Spleen (tissue), 11 donors: ENCODE measurements at regions not wholly inside any gene's neighbourhood (a gene's known extent, or its start where the extent isn't known, plus 50 kb on each side); places are given as distances from the start of the nearest gene placed in this dataset.

Experiments
- DNase-seq: peaks from one replicate; pipeline ENCODE4 v3.0.0-alpha.2; 2020
- H3K27ac ChIP-seq, 8 donors: fragments of 200-600 bp; sonication (generic) in 7 of 8; 1 replicate in 4 of 8; 2 replicates in 4 of 8; pipeline versions ENCODE4 v1.5.0 to v1.8.0; 2016 to 2021; ENCODE audit warnings: inconsistent platforms in 4 of 8, mild to moderate bottlenecking in 4 of 8, moderate library complexity in 1 of 8
- H3K27me3 ChIP-seq, 7 donors: fragments of 200-600 bp; sonication (generic) in 6 of 7; replicated peaks in 1 of 7; 1 replicate in 4 of 7; 2 replicates in 3 of 7; pipeline versions ENCODE4 v1.5.0 to v1.8.0; 2016 to 2021; ENCODE audit warnings: inconsistent platforms in 3 of 7, mild to moderate bottlenecking in 1 of 7
- H3K36me3 ChIP-seq, 6 donors: fragments of 200-600 bp; sonication (generic) in 5 of 6; 1 replicate in 4 of 6; 2 replicates in 2 of 6; pipeline versions ENCODE4 v1.5.0 to v1.8.0; 2016 to 2021; ENCODE audit warnings: inconsistent platforms in 2 of 6
- H3K4me1 ChIP-seq, 6 donors: fragments of 200-600 bp; sonication (generic) in 5 of 6; 1 replicate in 3 of 6; 2 replicates in 3 of 6; pipeline versions ENCODE4 v1.5.0 to v1.8.0; 2016 to 2021; ENCODE audit warnings: inconsistent platforms in 3 of 6
- H3K4me3 ChIP-seq, 8 donors: fragments of 200-600 bp; sonication (generic) in 7 of 8; 1 replicate in 4 of 8; 2 replicates in 4 of 8; pipeline versions ENCODE4 v1.5.0 to v1.8.0; 2016 to 2021; ENCODE audit warnings: inconsistent platforms in 4 of 8, mild to moderate bottlenecking in 4 of 8, moderate library complexity in 2 of 8
- H3K9me3 ChIP-seq, 8 donors: fragments of 200-600 bp; sonication (generic) in 7 of 8; 1 replicate in 4 of 8; 2 replicates in 4 of 8; pipeline versions ENCODE4 v1.5.0 to v1.8.0; 2016 to 2021; ENCODE audit warnings: inconsistent platforms in 4 of 8
- POLR2A ChIP-seq, 3 donors: fragments of 450-650 bp; IDR thresholded peaks; one replicate each; pipeline ENCODE4 v1.5.1; 2017; ENCODE audit warnings: antibody characterized with exemption in 3 of 3, mild to moderate bottlenecking in 1 of 3
- POLR2AphosphoS5 ChIP-seq, 3 donors: sonication (generic); formaldehyde crosslinking; IDR thresholded peaks; one replicate each; pipeline ENCODE4 v1.5.1; 2017; ENCODE audit warnings: antibody characterized with exemption in 3 of 3
- WGBS, 5 donors: extraction: QIAGEN DNeasy Blood & Tissue Kit in 3 of 5; methylation state at CpG; one replicate each; pipeline versions ENCODE4 v1.1.5 to v1.1.7; 2013 to 2018; 5-methylcytosine and 5-hydroxymethylcytosine counted together
- intact Hi-C: fragments of 100-400 bp; cut with DNase I; formaldehyde crosslinking; loops from one replicate; pipeline ENCODE4 v1.15.0; 2023; ENCODE audit warnings: low total_unique reads
- TF ChIP-seq, protein P1 (sequence below), 11 experiments: fragments of 200-600 bp in 7 of 11; fragments of 450-650 bp in 4 of 11; sonication (generic) in 4 of 11; IDR thresholded peaks in 8 of 11; conservative IDR thresholded peaks in 3 of 11; 1 replicate in 7 of 11; 2 replicates in 4 of 11; pipeline versions ENCODE4 v1.4.0 to v1.8.0; 2016 to 2021; ENCODE audit warnings: antibody characterized with exemption in 11 of 11, inconsistent platforms in 4 of 11, mild to moderate bottlenecking in 1 of 11
- donor health status: healthy with polysubstance abuse.
- donor health status: DM: no; HTN: no; CAD: no; lungs with moderate emphysema.
- donor health status: DM: no; HTN: no; CAD: no.
- donor health status: Bipolar disorder and iron deficiency.
- donor health status: healthy.
- donor health status: DM: no; HTN: no; CAD: no.
- donor health status: DM: yes; HTN: yes; CAD: no.

DNA sequence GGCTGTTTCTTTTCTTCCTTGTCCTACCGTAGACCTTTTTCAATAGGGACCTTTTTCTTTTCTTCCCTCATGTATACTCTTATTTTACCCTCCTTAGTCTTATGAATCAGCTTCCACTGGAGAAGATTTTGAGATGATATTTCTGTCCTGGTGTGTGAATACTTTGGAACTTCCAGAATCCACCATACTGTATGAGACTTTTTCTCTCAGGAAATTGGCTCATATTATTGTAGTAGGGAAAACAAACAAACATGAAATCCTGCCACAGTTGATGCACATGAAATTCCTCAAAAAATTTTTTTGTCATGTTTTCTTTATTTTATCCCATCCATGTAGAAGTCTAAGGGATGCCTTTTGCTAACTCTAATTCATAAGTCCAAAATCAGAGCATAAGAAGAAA lies 289.3 kb upstream of the PLSCR5 start:
- no peak for TF ChIP-seq POLR2A (IDR thresholded peaks at IDR 0.05)
- TF ChIP-seq, protein P1, sequence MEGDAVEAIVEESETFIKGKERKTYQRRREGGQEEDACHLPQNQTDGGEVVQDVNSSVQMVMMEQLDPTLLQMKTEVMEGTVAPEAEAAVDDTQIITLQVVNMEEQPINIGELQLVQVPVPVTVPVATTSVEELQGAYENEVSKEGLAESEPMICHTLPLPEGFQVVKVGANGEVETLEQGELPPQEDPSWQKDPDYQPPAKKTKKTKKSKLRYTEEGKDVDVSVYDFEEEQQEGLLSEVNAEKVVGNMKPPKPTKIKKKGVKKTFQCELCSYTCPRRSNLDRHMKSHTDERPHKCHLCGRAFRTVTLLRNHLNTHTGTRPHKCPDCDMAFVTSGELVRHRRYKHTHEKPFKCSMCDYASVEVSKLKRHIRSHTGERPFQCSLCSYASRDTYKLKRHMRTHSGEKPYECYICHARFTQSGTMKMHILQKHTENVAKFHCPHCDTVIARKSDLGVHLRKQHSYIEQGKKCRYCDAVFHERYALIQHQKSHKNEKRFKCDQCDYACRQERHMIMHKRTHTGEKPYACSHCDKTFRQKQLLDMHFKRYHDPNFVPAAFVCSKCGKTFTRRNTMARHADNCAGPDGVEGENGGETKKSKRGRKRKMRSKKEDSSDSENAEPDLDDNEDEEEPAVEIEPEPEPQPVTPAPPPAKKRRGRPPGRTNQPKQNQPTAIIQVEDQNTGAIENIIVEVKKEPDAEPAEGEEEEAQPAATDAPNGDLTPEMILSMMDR (IDR thresholded peaks at IDR 0.05 in 8 of 11, conservative IDR thresholded peaks at IDR 0.05 in 3 of 11), result no peak
- no peaks in the 10 kb centered on the region for H3K4me1 ChIP-seq
- no peak for DNase-seq
- intact Hi-C loops, result no loop called here
- H3K27me3 ChIP-seq, result no peaks in the 10 kb centered on the region
- no peaks in the 10 kb centered on the region for H3K36me3 ChIP-seq
- no peaks in the 10 kb centered on the region for H3K9me3 ChIP-seq
- no peak overlapping the region for H3K27ac ChIP-seq
- H3K4me3 ChIP-seq, result no peak overlapping the region
- WGBS, 5 donors, result 79 to 84% (median 82%) methylated on average over 1 of the region's 1 CpG

- 73 to 86% (median 82%) methylated on average over 5 of the region's 5 CpGs for WGBS, 5 donors
- Histone ChIP-seq H3K4me3 (no peak overlapping the region), H3K4me1 (no peaks in the 10 kb centered on the region), H3K27me3 (no peaks in the 10 kb centered on the region), H3K36me3 (no peaks in the 10 kb centered on the region), H3K27ac (no peak overlapping the region), H3K9me3 (peaks cover 0 to 6% (median 0%) of the 10 kb centered on the region in 8 donors)
- TF ChIP-seq POLR2A (IDR thresholded peaks at IDR 0.05) (no peak), POLR2AphosphoS5 (IDR thresholded peaks at IDR 0.05) (no peak)
- TF ChIP-seq, protein P1 (IDR thresholded peaks at IDR 0.05 in 8 of 11, conservative IDR thresholded peaks at IDR 0.05 in 3 of 11), result no peak
- intact Hi-C loops, result no loop called here
- DNase-seq, result no peak
These were observed 286.9 kb upstream of the PLSCR5 start for GRCh38 chr3:146892041-146892440.

GRCh38 chr3:146889626-146890025 lies 284.5 kb upstream of the PLSCR5 start:
- TF ChIP-seq POLR2A (IDR thresholded peaks at IDR 0.05), result no peak
- TF ChIP-seq, protein P1 (IDR thresholded peaks at IDR 0.05 in 8 of 11, conservative IDR thresholded peaks at IDR 0.05 in 3 of 11), result no peak
- TF ChIP-seq POLR2AphosphoS5 (IDR thresholded peaks at IDR 0.05), result no peak
- 40 to 93% (median 81%) methylated on average over 1 of the region's 1 CpG for WGBS, 5 donors
- Histone ChIP-seq H3K36me3 (no peaks in the 10 kb centered on the region), H3K27ac (no peak overlapping the region), H3K9me3 (peaks cover 0 to 6% (median 0%) of the 10 kb centered on the region in 8 donors), H3K4me3 (no peak overlapping the region), H3K4me1 (no peaks in the 10 kb centered on the region), H3K27me3 (no peaks in the 10 kb centered on the region)
- no peak for DNase-seq
- intact Hi-C loops, result no loop called here

DNA sequence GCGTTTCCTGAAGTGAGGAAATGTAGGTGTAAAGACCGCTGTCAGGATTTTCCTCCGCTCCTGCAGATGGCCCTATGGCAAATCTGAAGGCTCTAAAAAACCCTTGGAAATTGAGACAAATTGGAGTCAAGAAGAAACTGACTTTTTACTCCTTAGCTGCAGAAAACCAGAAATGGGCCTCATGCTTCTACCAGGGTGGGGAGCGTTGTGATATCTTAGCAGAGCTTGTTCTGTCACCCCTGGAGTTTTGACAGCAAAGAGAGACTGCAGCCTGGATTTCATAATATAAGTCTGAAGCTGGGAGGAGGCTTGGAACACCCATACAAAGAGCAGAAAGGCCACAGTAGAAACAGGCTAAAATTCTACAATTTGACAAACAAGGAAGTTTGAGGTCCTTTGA lies 283.0 kb upstream of the PLSCR5 start:
- intact Hi-C loops, result no loop called here
- Histone ChIP-seq H3K4me3 (no peak overlapping the region), H3K9me3 (peaks cover 0 to 6% (median 0%) of the 10 kb centered on the region in 8 donors), H3K4me1 (no peaks in the 10 kb centered on the region), H3K27ac (no peak overlapping the region), H3K27me3 (no peaks in the 10 kb centered on the region), H3K36me3 (no peaks in the 10 kb centered on the region)
- DNase-seq, result no peak
- WGBS, 5 donors, result 75 to 95% (median 92%) methylated on average over 4 of the region's 4 CpGs
- TF ChIP-seq, protein P1 (IDR thresholded peaks at IDR 0.05 in 8 of 11, conservative IDR thresholded peaks at IDR 0.05 in 3 of 11), result no peak
- TF ChIP-seq POLR2AphosphoS5 (IDR thresholded peaks at IDR 0.05) (no peak), POLR2A (IDR thresholded peaks at IDR 0.05) (no peak)
